Loucy (cell line): ENCODE measurements at regions not wholly inside any gene's neighbourhood (a gene's known extent, or its start where the extent isn't known, plus 50 kb on each side); places are given as distances from the start of the nearest gene placed in this dataset.

Experiments
- H2AFZ ChIP-seq: fragments of 200-600 bp; sonication (generic); 2 replicates; pipeline ENCODE4 v1.6.0; 2016; ENCODE audit warnings: antibody characterized with exemption, mild to moderate bottlenecking, low read length, moderate library complexity
- H3F3A ChIP-seq: fragments of 200-600 bp; 2 replicates; pipeline ENCODE4 v1.6.0; 2016; ENCODE audit warnings: antibody characterized with exemption, low read depth, mild to moderate bottlenecking
- H3K27me3 ChIP-seq: fragments of 200-600 bp; sonication (generic); 2 replicates; pipeline ENCODE4 v1.6.1; 2014; ENCODE audit warnings: low read length, mild to moderate bottlenecking; ENCODE audit not compliant: insufficient read depth, poor library complexity, severe bottlenecking
- H3K36me3 ChIP-seq: fragments of 200-600 bp; sonication (generic); 2 replicates; pipeline ENCODE4 v1.6.1; 2016; ENCODE audit warnings: low read length; ENCODE audit not compliant: insufficient read depth
- H3K4me1 ChIP-seq: fragments of 200-600 bp; sonication (generic); 2 replicates; pipeline ENCODE4 v1.5.1; 2014; ENCODE audit warnings: low read length, mild to moderate bottlenecking; ENCODE audit not compliant: insufficient read depth, poor library complexity, severe bottlenecking
- H3K4me2 ChIP-seq: fragments of 200-600 bp; sonication (generic); 2 replicates; pipeline ENCODE4 v1.6.0; 2014; ENCODE audit warnings: antibody characterized with exemption, low read length, low read depth, mild to moderate bottlenecking; ENCODE audit not compliant: poor library complexity, severe bottlenecking
- H3K4me3 ChIP-seq: fragments of 200-600 bp; sonication (generic); 2 replicates; pipeline ENCODE4 v1.5.1; 2014; ENCODE audit warnings: low read length, mild to moderate bottlenecking, mixed read lengths; ENCODE audit not compliant: poor library complexity, severe bottlenecking
- H3K79me2 ChIP-seq: fragments of 200-600 bp; sonication (generic); 2 replicates; pipeline ENCODE4 v1.6.1; 2014; ENCODE audit warnings: low read length; ENCODE audit not compliant: insufficient read depth
- H3K9ac ChIP-seq: fragments of 200-600 bp; sonication (generic); 2 replicates; pipeline ENCODE4 v1.6.0; 2014; ENCODE audit warnings: mild to moderate bottlenecking, low read depth, low read length, moderate library complexity; ENCODE audit not compliant: poor library complexity, severe bottlenecking
- H3K9me2 ChIP-seq: fragments of 200-600 bp; sonication (generic); replicated peaks from 2 replicates; pipeline ENCODE4 v1.6.1; 2016; ENCODE audit warnings: low read depth, low read length, mixed read lengths
- H3K9me3 ChIP-seq: fragments of 200-600 bp; sonication (generic); 2 replicates; pipeline ENCODE4 v1.6.1; 2014; ENCODE audit warnings: mild to moderate bottlenecking, antibody characterized with exemption, low read length, low read depth; ENCODE audit not compliant: insufficient read depth
- H4K20me1 ChIP-seq: fragments of 200-600 bp; sonication (generic); 2 replicates; pipeline ENCODE4 v1.6.0; 2014; ENCODE audit warnings: antibody characterized with exemption, low read length, mild to moderate bottlenecking; ENCODE audit not compliant: insufficient read depth, poor library complexity, severe bottlenecking
- EZH2phosphoT487 ChIP-seq: fragments of 200-600 bp; IDR thresholded peaks from 2 replicates; pipeline ENCODE4 v1.6.1; 2018; ENCODE audit warnings: antibody characterized with exemption, mild to moderate bottlenecking, moderate library complexity, borderline replicate concordance
- TF ChIP-seq, protein P1 (sequence below): fragments of 200-600 bp; sonication (generic); conservative IDR thresholded peaks from 2 replicates; pipeline ENCODE4 v1.5.1; 2014; ENCODE audit warnings: mild to moderate bottlenecking, antibody characterized with exemption, low read length

DNA sequence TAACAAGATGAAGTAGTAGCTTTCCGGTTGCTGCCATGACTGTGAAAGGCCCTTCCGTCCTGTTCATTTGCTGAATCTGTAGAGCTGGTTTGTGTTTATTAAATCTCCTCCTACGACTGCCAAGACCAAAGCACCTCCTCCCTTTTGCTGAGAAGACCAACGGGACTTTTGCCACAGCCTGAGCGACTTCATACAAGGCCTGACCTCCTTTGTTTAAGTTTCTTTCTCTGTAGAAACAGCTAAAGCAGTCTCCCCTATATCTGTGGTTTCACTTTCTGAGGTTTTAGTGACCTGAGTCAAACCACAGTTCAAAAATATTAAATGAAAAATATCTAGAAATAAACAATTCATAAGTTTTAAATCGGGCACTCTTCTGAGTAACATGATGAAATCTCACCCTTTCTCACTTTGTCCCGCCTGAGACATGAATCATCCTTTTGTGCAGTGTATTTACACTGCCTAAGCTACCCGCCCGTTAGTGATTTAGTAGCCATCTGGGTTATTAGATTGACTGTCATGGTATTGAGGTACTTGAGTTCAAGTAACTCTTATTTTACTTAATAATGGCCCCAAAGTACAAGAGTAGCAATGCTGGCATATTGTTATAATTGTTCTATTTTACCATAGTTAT is 119.1 kb upstream of the LRRC4C start:
- Histone ChIP-seq H3K4me1 (no peaks in the 10 kb centered on the region), H3K9me3 (no peaks in the 10 kb centered on the region), H3K4me2 (no peak overlapping the region), H3K4me3 (no peak overlapping the region), H3K9me2 (no peaks in the 10 kb centered on the region), H3K79me2 (no peaks in the 10 kb centered on the region), H3K9ac (no peak overlapping the region), H3K36me3 (no peaks in the 10 kb centered on the region), H2AFZ (no peak overlapping the region), H3F3A (no peaks in the 10 kb centered on the region), H3K27me3 (no peaks in the 10 kb centered on the region), H4K20me1 (no peaks in the 10 kb centered on the region)
- TF ChIP-seq, protein P1, sequence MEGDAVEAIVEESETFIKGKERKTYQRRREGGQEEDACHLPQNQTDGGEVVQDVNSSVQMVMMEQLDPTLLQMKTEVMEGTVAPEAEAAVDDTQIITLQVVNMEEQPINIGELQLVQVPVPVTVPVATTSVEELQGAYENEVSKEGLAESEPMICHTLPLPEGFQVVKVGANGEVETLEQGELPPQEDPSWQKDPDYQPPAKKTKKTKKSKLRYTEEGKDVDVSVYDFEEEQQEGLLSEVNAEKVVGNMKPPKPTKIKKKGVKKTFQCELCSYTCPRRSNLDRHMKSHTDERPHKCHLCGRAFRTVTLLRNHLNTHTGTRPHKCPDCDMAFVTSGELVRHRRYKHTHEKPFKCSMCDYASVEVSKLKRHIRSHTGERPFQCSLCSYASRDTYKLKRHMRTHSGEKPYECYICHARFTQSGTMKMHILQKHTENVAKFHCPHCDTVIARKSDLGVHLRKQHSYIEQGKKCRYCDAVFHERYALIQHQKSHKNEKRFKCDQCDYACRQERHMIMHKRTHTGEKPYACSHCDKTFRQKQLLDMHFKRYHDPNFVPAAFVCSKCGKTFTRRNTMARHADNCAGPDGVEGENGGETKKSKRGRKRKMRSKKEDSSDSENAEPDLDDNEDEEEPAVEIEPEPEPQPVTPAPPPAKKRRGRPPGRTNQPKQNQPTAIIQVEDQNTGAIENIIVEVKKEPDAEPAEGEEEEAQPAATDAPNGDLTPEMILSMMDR, result no peak
- no peak for TF ChIP-seq EZH2phosphoT487

DNA sequence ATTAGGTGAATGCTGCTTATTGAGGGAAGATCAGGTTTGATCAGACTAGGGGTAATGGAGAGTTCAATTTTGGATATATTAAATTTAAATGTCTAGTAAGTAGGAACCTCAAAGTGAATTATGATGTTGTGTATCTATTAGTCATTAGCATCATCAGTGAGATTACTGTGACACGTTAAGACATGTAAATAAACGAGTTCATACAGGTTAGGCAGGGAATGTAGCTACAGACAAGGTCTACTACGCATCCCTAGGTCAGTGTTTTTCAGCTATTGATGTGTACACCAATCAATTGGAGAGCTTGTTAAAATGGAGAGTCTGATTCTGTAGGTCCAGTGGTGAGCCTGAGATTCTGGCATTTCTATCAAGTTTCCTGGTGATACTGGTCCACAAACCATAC is 120.1 kb upstream of the LRRC4C start:
- no peaks in the 10 kb centered on the region for H3F3A ChIP-seq
- H3K9me3 ChIP-seq, result no peaks in the 10 kb centered on the region
- H3K4me2 ChIP-seq, result no peak overlapping the region
- no peaks in the 10 kb centered on the region for H3K36me3 ChIP-seq
- H3K9me2 ChIP-seq, result no peaks in the 10 kb centered on the region
- H3K4me3 ChIP-seq, result no peak overlapping the region
- no peak overlapping the region for H2AFZ ChIP-seq
- H3K79me2 ChIP-seq, result no peaks in the 10 kb centered on the region
- no peaks in the 10 kb centered on the region for H3K27me3 ChIP-seq
- H3K4me1 ChIP-seq, result no peaks in the 10 kb centered on the region
- H3K9ac ChIP-seq, result no peak overlapping the region
- no peaks in the 10 kb centered on the region for H4K20me1 ChIP-seq
- TF ChIP-seq EZH2phosphoT487, result no peak

DNA sequence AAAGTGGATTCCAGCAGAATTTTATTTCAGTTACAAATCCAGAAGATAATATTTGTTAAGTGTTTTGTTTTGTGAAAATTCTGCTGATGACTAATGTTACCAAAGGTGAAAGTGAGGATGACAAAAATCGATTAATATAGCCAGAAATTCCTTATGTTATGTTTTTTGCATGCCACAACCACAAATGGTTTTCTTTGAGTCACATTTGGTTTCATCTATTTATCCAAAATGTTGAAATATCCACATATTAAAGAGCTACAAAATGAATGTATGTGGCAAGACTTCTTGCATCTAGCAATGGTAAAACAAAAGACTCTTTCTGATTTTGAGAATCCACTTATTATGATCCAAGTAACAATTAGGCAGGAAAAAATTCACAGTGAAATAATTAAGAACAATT is 150.1 kb upstream of the LRRC4C start:
- H4K20me1 ChIP-seq, result no peaks in the 10 kb centered on the region
- H3K9me3 ChIP-seq, result no peaks in the 10 kb centered on the region
- no peak overlapping the region for H3K4me3 ChIP-seq
- H3K79me2 ChIP-seq, result no peaks in the 10 kb centered on the region
- H3F3A ChIP-seq, result no peaks in the 10 kb centered on the region
- H3K36me3 ChIP-seq, result no peaks in the 10 kb centered on the region
- H3K9me2 ChIP-seq, result no peaks in the 10 kb centered on the region
- H3K4me2 ChIP-seq, result no peak overlapping the region
- no peaks in the 10 kb centered on the region for H3K27me3 ChIP-seq
- no peak for TF ChIP-seq EZH2phosphoT487
- TF ChIP-seq, protein P1, result no peak
- no peak overlapping the region for H2AFZ ChIP-seq
- H3K9ac ChIP-seq, result no peak overlapping the region
- no peaks in the 10 kb centered on the region for H3K4me1 ChIP-seq

DNA sequence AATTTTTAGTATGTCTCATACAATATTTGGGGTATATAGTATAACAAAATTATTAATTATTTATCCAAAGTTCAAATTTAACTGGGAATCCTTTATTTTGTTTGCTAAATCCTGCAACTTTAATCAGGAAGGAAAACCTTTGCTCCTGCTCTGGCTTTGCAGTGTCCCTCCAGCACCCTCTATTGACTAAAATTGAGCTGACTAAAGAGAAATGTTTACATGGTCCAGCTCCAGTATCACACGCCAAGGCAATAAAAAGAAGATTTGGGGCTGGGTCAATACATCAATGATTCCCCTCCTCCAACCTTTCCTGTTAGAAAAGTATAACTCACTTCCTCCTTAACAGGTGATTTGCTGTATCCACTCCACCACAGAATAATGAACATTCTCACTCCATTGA is 153.0 kb upstream of the LRRC4C start:
- no peak overlapping the region for H2AFZ ChIP-seq
- no peaks in the 10 kb centered on the region for H3K9me2 ChIP-seq
- no peak overlapping the region for H3K9ac ChIP-seq
- H3K4me2 ChIP-seq, result no peak overlapping the region
- H3K9me3 ChIP-seq, result no peaks in the 10 kb centered on the region
- H3K36me3 ChIP-seq, result no peaks in the 10 kb centered on the region
- H3K4me1 ChIP-seq, result no peaks in the 10 kb centered on the region
- TF ChIP-seq, protein P1, result no peak
- TF ChIP-seq EZH2phosphoT487, result no peak
- H4K20me1 ChIP-seq, result no peaks in the 10 kb centered on the region
- no peaks in the 10 kb centered on the region for H3K79me2 ChIP-seq
- no peak overlapping the region for H3K4me3 ChIP-seq
- no peaks in the 10 kb centered on the region for H3F3A ChIP-seq
- no peaks in the 10 kb centered on the region for H3K27me3 ChIP-seq
